ACHN (cell line): ENCODE measurements at regions not wholly inside any gene's neighbourhood (a gene's known extent, or its start where the extent isn't known, plus 50 kb on each side); places are given as distances from the start of the nearest gene placed in this dataset.
A peak's percentile ranks its signal among the peaks of the same experiment; 100 is the strongest.

Experiments
- DNase-seq: peaks from one replicate; pipeline ENCODE4 v3.0.0-alpha.2; 2015
- in situ Hi-C: cut with HindIII; loops from 2 replicates; pipeline ENCODE4 v1.10.0; 2017; ENCODE audit warnings: low sequenced_read_pairs, low pct_ligation_motif_present, low pct_unique_long_range_greater_than_20kb

- DNase-seq: no peak
- in situ Hi-C loops: no loop called here
These were observed 75.3 kb downstream of the NAP1L3 start for GRCh38 chrX:93598076-93598475.

DNA sequence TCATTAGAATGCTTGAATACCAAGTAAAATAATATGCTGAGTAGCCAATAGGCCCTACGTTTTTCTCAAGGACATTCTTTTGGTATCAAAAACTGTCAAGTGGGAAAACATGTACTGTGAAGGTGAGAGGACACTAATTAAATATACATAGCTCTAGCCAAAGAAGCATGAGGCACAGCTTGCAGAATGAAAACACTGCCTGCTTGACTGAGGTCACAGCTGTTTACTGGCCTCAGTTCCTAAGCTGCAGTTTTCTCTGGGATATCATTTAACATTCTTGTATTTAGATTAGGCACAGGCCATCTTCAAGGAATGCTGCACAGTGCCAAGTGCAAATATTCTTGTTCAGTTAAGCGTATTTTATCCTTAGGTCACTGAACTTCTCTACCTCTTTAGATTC is 78.6 kb downstream of the NAP1L3 start:
- in situ Hi-C loops: no loop called here
- DNase-seq: no peak

DNA sequence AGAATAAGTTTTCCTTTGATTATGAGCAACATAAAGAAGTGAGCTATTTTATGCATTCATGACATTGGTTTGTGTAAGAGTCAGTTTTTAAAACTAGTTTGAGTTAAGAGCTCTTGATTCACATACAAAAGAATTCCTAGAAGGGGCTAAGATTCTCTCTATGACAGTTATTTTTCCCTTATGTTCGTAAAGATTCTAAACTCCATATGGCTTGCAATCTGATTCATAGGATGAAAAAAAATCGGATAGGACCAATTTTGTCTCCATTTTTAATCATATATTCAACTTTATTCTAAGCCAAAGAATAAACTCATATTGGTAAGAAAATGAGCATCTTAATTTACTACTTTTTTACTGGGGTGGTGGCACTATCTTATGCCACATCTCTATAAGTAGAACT is 79.4 kb downstream of the NAP1L3 start:
- DNase-seq: no peak
- in situ Hi-C loops: no loop called here

GRCh38 chrX:93591398-93591797 is 82.0 kb downstream of the NAP1L3 start:
- in situ Hi-C loops: no loop called here

DNA sequence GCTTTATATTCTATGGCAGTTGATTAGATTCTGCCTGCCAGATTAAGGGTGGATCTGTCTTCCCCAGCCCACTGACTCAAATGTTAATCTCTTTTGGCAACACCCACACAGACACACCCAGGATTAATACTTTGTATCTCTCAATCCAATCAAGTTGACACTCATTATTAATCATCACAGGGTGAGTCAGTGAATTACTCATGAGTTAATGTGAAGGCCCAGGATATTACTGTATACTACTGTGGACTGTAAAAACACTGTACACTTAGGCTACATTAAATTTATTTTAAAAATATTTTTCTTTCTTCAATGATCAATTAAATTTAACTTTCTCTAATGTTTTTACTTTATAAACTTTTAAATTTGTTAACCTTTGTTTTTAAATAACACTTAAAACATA is 87.7 kb downstream of the NAP1L3 start:
- in situ Hi-C loops: no loop called here
- DNase-seq: no peak

More at GRCh38 chrX:93591398-93591797, 82.0 kb downstream of the NAP1L3 start:
- DNase-seq: peak; percentile 0

GRCh38 chrX:93580634-93581033 is 92.7 kb downstream of the NAP1L3 start:
- DNase-seq: no peak
- in situ Hi-C loops: no loop called here

DNA sequence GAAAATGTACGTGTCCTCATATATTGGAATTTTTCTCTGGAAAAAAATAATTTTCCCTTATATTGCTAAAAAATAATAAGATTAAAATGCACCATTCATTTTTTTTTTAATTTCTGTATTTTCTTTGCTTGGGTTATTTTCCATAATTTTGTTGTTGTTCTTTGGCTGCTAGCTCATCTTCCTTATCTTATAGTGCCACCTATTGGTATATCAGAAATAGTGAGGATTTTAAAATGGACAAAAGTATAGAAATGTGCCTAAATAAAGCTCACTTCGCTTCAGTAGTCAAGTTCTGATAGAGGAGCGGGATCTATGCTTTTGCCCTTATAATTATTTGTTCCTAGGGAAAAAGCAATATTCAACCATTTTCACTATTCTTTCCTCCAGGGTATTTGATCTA is 134.8 kb downstream of the NAP1L3 start:
- DNase-seq: peak; percentile 3
- in situ Hi-C loops: no loop called here

- in situ Hi-C loops: no loop called here
- DNase-seq: no peak
These were observed 144.5 kb downstream of the NAP1L3 start for GRCh38 chrX:93528917-93529316.
